Neural cell (in vitro differentiated cells): ENCODE measurements at regions not wholly inside any gene's neighbourhood (a gene's known extent, or its start where the extent isn't known, plus 50 kb on each side); places are given as distances from the start of the nearest gene placed in this dataset.

Source experiments
- H2AFZ ChIP-seq: fragments of 200-600, 300-800 bp; sonication (generic), shearing (Covaris generic); 2 replicates; pipeline ENCODE4 v1.6.0; 2014; ENCODE audit warnings: low read depth, mild to moderate bottlenecking, antibody characterized with exemption, low read length, moderate library complexity
- H3F3A ChIP-seq: fragments of 200-600 bp; shearing (Covaris generic); 2 replicates; pipeline ENCODE4 v1.6.1; 2016; ENCODE audit warnings: mild to moderate bottlenecking, moderate library complexity, mixed read lengths, antibody characterized with exemption, low read length; ENCODE audit not compliant: insufficient read depth, poor library complexity, severe bottlenecking
- H3K27ac ChIP-seq: fragments of 200-600, 300-800 bp; sonication (generic), shearing (Covaris generic); 2 replicates; pipeline ENCODE4 v1.5.1; 2014; ENCODE audit warnings: mild to moderate bottlenecking, low read length, moderate library complexity
- H3K27me3 ChIP-seq: fragments of 300-800, 200-600 bp; sonication (generic), shearing (Covaris generic); 2 replicates; pipeline ENCODE4 v1.6.0; 2014; ENCODE audit warnings: mild to moderate bottlenecking, low read depth, low read length, moderate library complexity; ENCODE audit not compliant: insufficient read depth
- H3K36me3 ChIP-seq: fragments of 300-800, 200-600 bp; sonication (generic), shearing (Covaris generic); 2 replicates; pipeline ENCODE4 v1.5.1; 2014; ENCODE audit warnings: mild to moderate bottlenecking, antibody characterized with exemption, low read length, moderate library complexity; ENCODE audit not compliant: insufficient read depth
- H3K4me2 ChIP-seq: fragments of 300-800, 200-600 bp; sonication (generic), shearing (Covaris generic); 2 replicates; pipeline ENCODE4 v1.6.0; 2014; ENCODE audit warnings: mild to moderate bottlenecking, low read length
- H3K4me3 ChIP-seq: fragments of 300-800, 200-600 bp; sonication (generic), shearing (Covaris generic); 2 replicates; pipeline ENCODE4 v1.5.1; 2014; ENCODE audit warnings: mild to moderate bottlenecking, low read length, moderate library complexity
- H3K79me2 ChIP-seq: fragments of 200-600 bp; shearing (Covaris generic); replicated peaks from 2 replicates; pipeline ENCODE4 v1.6.0; 2014; ENCODE audit warnings: mild to moderate bottlenecking, low read length, moderate library complexity; ENCODE audit not compliant: insufficient read depth
- H3K9ac ChIP-seq: fragments of 300-800, 200-600 bp; sonication (generic), shearing (Covaris generic); 2 replicates; pipeline ENCODE4 v1.6.1; 2016; ENCODE audit warnings: mild to moderate bottlenecking, low read length, mixed read lengths
- H3K9me2 ChIP-seq: fragments of 200-600 bp; shearing (Covaris generic); 2 replicates; pipeline ENCODE4 v1.6.1; 2016; ENCODE audit warnings: mild to moderate bottlenecking, low read length, mixed read lengths; ENCODE audit not compliant: insufficient read depth
- H3K9me3 ChIP-seq: fragments of 200-600, 300-800 bp; sonication (generic), shearing (Covaris generic); 2 replicates; pipeline ENCODE4 v1.6.1; 2016; ENCODE audit warnings: mild to moderate bottlenecking, mixed run types, low read length, moderate library complexity, mixed read lengths
- H4K20me1 ChIP-seq: fragments of 200-600 bp; shearing (Covaris generic); 2 replicates; pipeline ENCODE4 v1.6.1; 2016; ENCODE audit warnings: mild to moderate bottlenecking, mixed run types; ENCODE audit not compliant: insufficient read depth
- CTCF ChIP-seq: fragments of 450-650 bp; IDR thresholded peaks from 2 replicates; pipeline ENCODE4 v1.5.1; 2014; ENCODE audit warnings: antibody characterized with exemption, mild to moderate bottlenecking, moderate library complexity; ENCODE audit not compliant: poor library complexity, severe bottlenecking
- EP300 ChIP-seq: fragments of 450-650 bp; conservative IDR thresholded peaks from 2 replicates; pipeline ENCODE4 v1.6.1; 2014; ENCODE audit warnings: antibody characterized with exemption, mild to moderate bottlenecking, moderate library complexity; ENCODE audit not compliant: poor library complexity, severe bottlenecking
- EZH2 ChIP-seq: fragments of 200-600, 300-800 bp; shearing (Covaris generic), sonication (generic); IDR thresholded peaks from 2 replicates; pipeline ENCODE4 v1.6.1; 2014; ENCODE audit warnings: antibody characterized with exemption, low read length, borderline replicate concordance, mild to moderate bottlenecking; ENCODE audit not compliant: insufficient read depth, poor library complexity, severe bottlenecking
- MXI1 ChIP-seq: fragments of 450-650 bp; conservative IDR thresholded peaks from 2 replicates; pipeline ENCODE4 v1.6.1; 2014; ENCODE audit warnings: antibody characterized with exemption, mild to moderate bottlenecking; ENCODE audit not compliant: poor library complexity, severe bottlenecking
- POLR2AphosphoS5 ChIP-seq: IDR thresholded peaks from 2 replicates; pipeline ENCODE4 v1.6.1; 2012
- RAD21 ChIP-seq: fragments of 450-650 bp; conservative IDR thresholded peaks from 2 replicates; pipeline ENCODE4 v1.6.1; 2014; ENCODE audit warnings: antibody characterized with exemption, mild to moderate bottlenecking, moderate library complexity
- REST ChIP-seq: IDR thresholded peaks from 2 replicates; pipeline ENCODE4 v1.6.1; 2012; ENCODE audit warnings: borderline replicate concordance
- SMC3 ChIP-seq: fragments of 450-650 bp; conservative IDR thresholded peaks from 2 replicates; pipeline ENCODE4 v1.6.1; 2014; ENCODE audit warnings: antibody characterized with exemption, mild to moderate bottlenecking, moderate library complexity; ENCODE audit not compliant: poor library complexity
- TAF1 ChIP-seq: IDR thresholded peaks from 2 replicates; pipeline ENCODE4 v1.6.1; 2012; ENCODE audit warnings: low read depth

- no peak overlapping the region for H2AFZ ChIP-seq
These were observed 880.2 kb upstream of the AUTS2 start for GRCh38 chr7:68718097-68718551.

GRCh38 chr7:68720697-68721096, 877.6 kb upstream of the AUTS2 start:
- Histone ChIP-seq H3K36me3 (no peaks in the 10 kb centered on the region), H2AFZ (no peak overlapping the region), H3K9ac (no peak overlapping the region), H3K4me3 (no peak overlapping the region), H3K9me2 (no peaks in the 10 kb centered on the region), H3F3A (no peaks in the 10 kb centered on the region), H3K27me3 (no peaks in the 10 kb centered on the region), H3K4me2 (no peak overlapping the region), H3K9me3 (no peaks in the 10 kb centered on the region), H3K27ac (no peak overlapping the region), H3K79me2 (no peaks in the 10 kb centered on the region), H4K20me1 (no peaks in the 10 kb centered on the region)
- no peak for TF ChIP-seq EZH2
- TF ChIP-seq REST, result no peak
- no peak for TF ChIP-seq POLR2AphosphoS5
- TF ChIP-seq RAD21, result no peak
- no peak for TF ChIP-seq MXI1
- TF ChIP-seq TAF1, result no peak
- TF ChIP-seq CTCF, result no peak
- no peak for TF ChIP-seq SMC3

More at GRCh38 chr7:68718097-68718551, 880.2 kb upstream of the AUTS2 start:
- Histone ChIP-seq H3K9me2 (no peaks in the 10 kb centered on the region), H3K4me3 (no peak overlapping the region), H3K9me3 (no peaks in the 10 kb centered on the region), H3K27me3 (no peaks in the 10 kb centered on the region), H4K20me1 (no peaks in the 10 kb centered on the region), H3K27ac (no peak overlapping the region), H3K79me2 (no peaks in the 10 kb centered on the region), H3K36me3 (no peaks in the 10 kb centered on the region), H3K9ac (no peak overlapping the region), H3K4me2 (no peak overlapping the region), H3F3A (no peaks in the 10 kb centered on the region)
- TF ChIP-seq POLR2AphosphoS5, result no peak
- no peak for TF ChIP-seq REST
- no peak for TF ChIP-seq RAD21
- TF ChIP-seq EP300, result no peak
- no peak for TF ChIP-seq CTCF
- TF ChIP-seq TAF1, result no peak
